ENCODE measurements at regions not wholly inside any gene's neighbourhood (a gene's known extent, or its start where the extent isn't known, plus 50 kb on each side); places are given as distances from the start of the nearest gene placed in this dataset.

- DNase-seq (no peak), ATAC-seq (ENCODE audit: insufficient read depth, low FRiP score) (no peak)
- TF ChIP-seq, protein P1, sequence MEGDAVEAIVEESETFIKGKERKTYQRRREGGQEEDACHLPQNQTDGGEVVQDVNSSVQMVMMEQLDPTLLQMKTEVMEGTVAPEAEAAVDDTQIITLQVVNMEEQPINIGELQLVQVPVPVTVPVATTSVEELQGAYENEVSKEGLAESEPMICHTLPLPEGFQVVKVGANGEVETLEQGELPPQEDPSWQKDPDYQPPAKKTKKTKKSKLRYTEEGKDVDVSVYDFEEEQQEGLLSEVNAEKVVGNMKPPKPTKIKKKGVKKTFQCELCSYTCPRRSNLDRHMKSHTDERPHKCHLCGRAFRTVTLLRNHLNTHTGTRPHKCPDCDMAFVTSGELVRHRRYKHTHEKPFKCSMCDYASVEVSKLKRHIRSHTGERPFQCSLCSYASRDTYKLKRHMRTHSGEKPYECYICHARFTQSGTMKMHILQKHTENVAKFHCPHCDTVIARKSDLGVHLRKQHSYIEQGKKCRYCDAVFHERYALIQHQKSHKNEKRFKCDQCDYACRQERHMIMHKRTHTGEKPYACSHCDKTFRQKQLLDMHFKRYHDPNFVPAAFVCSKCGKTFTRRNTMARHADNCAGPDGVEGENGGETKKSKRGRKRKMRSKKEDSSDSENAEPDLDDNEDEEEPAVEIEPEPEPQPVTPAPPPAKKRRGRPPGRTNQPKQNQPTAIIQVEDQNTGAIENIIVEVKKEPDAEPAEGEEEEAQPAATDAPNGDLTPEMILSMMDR (IDR thresholded peaks at IDR 0.05; ENCODE audit: control extremely low read depth, extremely low read depth): no peak
- Histone ChIP-seq H3K9ac (ENCODE audit: insufficient read depth in 1 of 2, low read length in 2 of 2) (no peak overlapping the region), H3K27me3 (ENCODE audit: control insufficient read depth in 3 of 3, insufficient read depth in 3 of 3, low read length in 2 of 3) (no peaks in the 10 kb centered on the region), H3K27ac (ENCODE audit: low read depth in 1 of 2, low read length in 1 of 2) (no peak overlapping the region), H3K4me1 (ENCODE audit: control insufficient read depth in 5 of 5, insufficient read depth in 5 of 5, low read length in 5 of 5) (peaks cover 0 to 7% (median 0%) of the 10 kb centered on the region in 5 donors), H3K4me3 (no peak overlapping the region), H3K9me3 (ENCODE audit: control insufficient read depth in 4 of 4, insufficient read depth in 3 of 4, low read length in 3 of 4) (peaks cover 0 to 3% (median 0%) of the 10 kb centered on the region in 4 donors), H3K36me3 (ENCODE audit: control insufficient read depth in 4 of 4, insufficient read depth in 4 of 4, low read length in 4 of 4) (no peaks in the 10 kb centered on the region)
- 79 to 81% methylated on average over 5 of the region's 5 CpGs for WGBS, 2 donors
Measured at GRCh38 chr3:73228000-73228399, 166.5 kb downstream of the EBLN2 start.

DNA sequence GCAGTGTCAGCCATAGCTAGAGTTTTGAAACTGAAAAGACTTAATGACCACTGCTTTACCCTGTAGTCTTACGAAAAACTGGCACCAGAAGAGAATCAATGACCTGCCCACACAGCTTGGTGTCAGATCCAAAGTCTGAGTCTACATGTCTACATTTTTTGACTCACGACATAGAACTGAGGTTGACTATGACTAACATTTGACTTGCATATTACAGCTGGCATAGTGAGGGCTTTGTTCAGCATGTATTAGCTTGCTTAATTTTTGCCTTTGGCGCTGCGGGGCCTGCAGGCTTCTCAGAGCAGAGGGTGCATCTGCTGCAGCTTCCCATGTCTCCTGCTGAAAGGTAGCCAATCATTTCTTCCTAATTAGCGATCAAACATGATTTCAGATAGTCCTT, 167.0 kb downstream of the EBLN2 start:
- no peak overlapping the region for H3K4me3 ChIP-seq
- peaks cover 0 to 7% (median 0%) of the 10 kb centered on the region in 5 donors for H3K4me1 ChIP-seq (ENCODE audit: control insufficient read depth in 5 of 5, insufficient read depth in 5 of 5, low read length in 5 of 5)
- no peak overlapping the region for H3K9ac ChIP-seq (ENCODE audit: insufficient read depth in 1 of 2, low read length in 2 of 2)
- TF ChIP-seq, protein P1 (IDR thresholded peaks at IDR 0.05; ENCODE audit: control extremely low read depth, extremely low read depth): no peak
- no peak overlapping the region for H3K27ac ChIP-seq (ENCODE audit: low read depth in 1 of 2, low read length in 1 of 2)
- peaks cover 0 to 3% (median 0%) of the 10 kb centered on the region in 4 donors for H3K9me3 ChIP-seq (ENCODE audit: control insufficient read depth in 4 of 4, insufficient read depth in 3 of 4, low read length in 3 of 4)
- no peaks in the 10 kb centered on the region for H3K36me3 ChIP-seq (ENCODE audit: control insufficient read depth in 4 of 4, insufficient read depth in 4 of 4, low read length in 4 of 4)
- DNase-seq (no peak), ATAC-seq (ENCODE audit: insufficient read depth, low FRiP score) (no peak)
- H3K27me3 ChIP-seq (ENCODE audit: control insufficient read depth in 3 of 3, insufficient read depth in 3 of 3, low read length in 2 of 3): no peaks in the 10 kb centered on the region
- WGBS, 2 donors: 90 to 94% methylated on average over 5 of the region's 5 CpGs

- Histone ChIP-seq H3K27ac (ENCODE audit: low read depth in 1 of 2, low read length in 1 of 2) (no peak overlapping the region), H3K4me1 (ENCODE audit: control insufficient read depth in 5 of 5, insufficient read depth in 5 of 5, low read length in 5 of 5) (peaks cover 0 to 7% (median 0%) of the 10 kb centered on the region in 5 donors), H3K9me3 (ENCODE audit: control insufficient read depth in 4 of 4, insufficient read depth in 3 of 4, low read length in 3 of 4) (peaks cover 0 to 1% (median 0%) of the 10 kb centered on the region in 4 donors), H3K27me3 (ENCODE audit: control insufficient read depth in 3 of 3, insufficient read depth in 3 of 3, low read length in 2 of 3) (no peaks in the 10 kb centered on the region), H3K9ac (ENCODE audit: insufficient read depth in 1 of 2, low read length in 2 of 2) (no peak overlapping the region), H3K36me3 (ENCODE audit: control insufficient read depth in 4 of 4, insufficient read depth in 4 of 4, low read length in 4 of 4) (no peaks in the 10 kb centered on the region), H3K4me3 (no peak overlapping the region)
- ATAC-seq (ENCODE audit: insufficient read depth, low FRiP score): no peak
- DNase-seq: no peak
- TF ChIP-seq, protein P1 (IDR thresholded peaks at IDR 0.05; ENCODE audit: control extremely low read depth, extremely low read depth): no peak
- WGBS, 2 donors: 69 to 82% methylated on average over 8 of the region's 8 CpGs
Measured at GRCh38 chr3:73228959-73229358, 167.5 kb downstream of the EBLN2 start.

Measured in lung (tissue), 11 donors.